Osteoblast (primary cell): ENCODE measurements at regions not wholly inside any gene's neighbourhood (a gene's known extent, or its start where the extent isn't known, plus 50 kb on each side); places are given as distances from the start of the nearest gene placed in this dataset.

ENCODE experiments used
- DNase-seq: peaks from one replicate; pipeline ENCODE4 v3.0.0; 2011; ENCODE audit warnings: low spot score, mixed read lengths; ENCODE audit not compliant: insufficient read length; ENCODE audit errors: missing footprints
- H2AFZ ChIP-seq: 2 replicates; pipeline ENCODE4 v1.6.0; 2011; ENCODE audit warnings: mild to moderate bottlenecking, low read length
- H3K27ac ChIP-seq: 2 replicates; pipeline ENCODE4 v1.5.1; 2011; ENCODE audit warnings: mild to moderate bottlenecking, low read depth, low read length, moderate library complexity
- H3K27me3 ChIP-seq: 2 replicates; pipeline ENCODE4 v1.6.0; 2012; ENCODE audit warnings: mild to moderate bottlenecking, control low read depth, inconsistent platforms, low read length, moderate library complexity; ENCODE audit not compliant: insufficient read depth
- H3K36me3 ChIP-seq: 2 replicates; pipeline ENCODE4 v1.5.1; 2011; ENCODE audit warnings: mild to moderate bottlenecking, low read length, control low read depth, moderate library complexity; ENCODE audit not compliant: insufficient read depth
- H3K4me1 ChIP-seq: 2 replicates; pipeline ENCODE4 v1.5.1; 2011; ENCODE audit warnings: mild to moderate bottlenecking, low read length, control low read depth, moderate library complexity; ENCODE audit not compliant: insufficient read depth
- H3K4me2 ChIP-seq: 2 replicates; pipeline ENCODE4 v1.6.0; 2011; ENCODE audit warnings: mild to moderate bottlenecking, low read length; ENCODE audit not compliant: insufficient read depth
- H3K4me3 ChIP-seq: fragments of 200-600 bp; sonication (generic); 3 replicates; pipeline ENCODE4 v1.5.1; 2012; ENCODE audit warnings: mild to moderate bottlenecking, low read length, inconsistent platforms; ENCODE audit not compliant: insufficient read depth
- H3K79me2 ChIP-seq: 2 replicates; pipeline ENCODE4 v1.6.0; 2012; ENCODE audit warnings: mild to moderate bottlenecking, low read length, control low read depth, inconsistent platforms; ENCODE audit not compliant: insufficient read depth
- H3K9me3 ChIP-seq: 2 replicates; pipeline ENCODE4 v1.5.1; 2011; ENCODE audit warnings: low read depth, low read length, control low read depth
- H4K20me1 ChIP-seq: 2 replicates; pipeline ENCODE4 v1.6.0; 2012; ENCODE audit warnings: mild to moderate bottlenecking, low read length, control low read depth; ENCODE audit not compliant: insufficient read depth
- CTCF ChIP-seq: IDR thresholded peaks from 2 replicates; pipeline ENCODE4 v1.5.1; 2011; ENCODE audit warnings: mild to moderate bottlenecking, low read depth, low read length, moderate library complexity; ENCODE audit errors: extremely low read depth

DNA sequence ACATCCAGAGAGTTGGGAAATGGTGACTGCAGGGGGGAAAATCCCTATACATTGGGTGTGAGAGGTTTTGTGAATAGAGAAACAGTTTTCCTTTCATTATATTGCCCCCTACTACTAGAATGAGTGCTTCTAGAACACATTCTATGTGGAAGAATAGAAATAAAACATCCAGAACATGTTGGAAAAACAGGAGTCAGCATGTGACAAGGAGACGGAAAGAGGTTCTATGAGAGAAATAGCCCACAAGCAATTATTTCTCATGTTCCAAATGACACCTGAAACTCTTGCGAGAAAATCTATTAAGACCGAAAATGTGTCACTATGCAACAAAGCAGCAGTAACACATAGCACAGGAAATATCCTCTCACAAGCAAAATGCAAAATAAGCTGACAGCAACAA is 202.7 kb upstream of the SPOPL start:
- H3K4me2 ChIP-seq, result no peak overlapping the region
- no peaks in the 10 kb centered on the region for H3K79me2 ChIP-seq
- no peak overlapping the region for H3K4me3 ChIP-seq
- no peaks in the 10 kb centered on the region for H4K20me1 ChIP-seq
- no peaks in the 10 kb centered on the region for H3K9me3 ChIP-seq
- H3K36me3 ChIP-seq, result no peaks in the 10 kb centered on the region
- no peak overlapping the region for H3K27ac ChIP-seq
- TF ChIP-seq CTCF, result no peak
- H3K4me1 ChIP-seq, result no peaks in the 10 kb centered on the region
- no peak overlapping the region for H2AFZ ChIP-seq
- H3K27me3 ChIP-seq, result no peaks in the 10 kb centered on the region
- DNase-seq, result no peak

DNA sequence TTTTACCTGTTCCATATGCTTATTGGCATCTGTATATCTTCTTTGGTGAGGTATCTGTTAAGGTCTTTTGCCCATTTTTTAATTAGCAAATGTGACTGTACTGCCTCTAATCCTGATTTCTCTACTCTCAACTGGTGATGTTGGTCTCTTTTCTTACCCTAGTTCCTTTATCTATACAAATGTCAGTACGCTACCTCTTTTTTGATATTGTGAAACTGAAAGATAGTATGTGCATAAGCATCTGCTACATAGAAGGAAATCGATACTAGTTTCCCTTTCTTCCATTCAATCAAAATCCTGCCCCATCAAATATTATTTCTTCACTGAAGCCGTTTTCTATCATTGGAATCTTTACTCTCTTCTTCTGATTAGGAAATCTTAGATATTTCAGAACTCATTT is 194.9 kb upstream of the SPOPL start:
- no peak for DNase-seq
- no peaks in the 10 kb centered on the region for H3K79me2 ChIP-seq
- no peak overlapping the region for H3K4me2 ChIP-seq
- no peak overlapping the region for H2AFZ ChIP-seq
- H3K9me3 ChIP-seq, result no peaks in the 10 kb centered on the region
- H3K4me1 ChIP-seq, result no peaks in the 10 kb centered on the region
- no peak for TF ChIP-seq CTCF
- no peak overlapping the region for H3K27ac ChIP-seq
- no peaks in the 10 kb centered on the region for H3K36me3 ChIP-seq
- H4K20me1 ChIP-seq, result no peaks in the 10 kb centered on the region
- no peaks in the 10 kb centered on the region for H3K27me3 ChIP-seq
- H3K4me3 ChIP-seq, result no peak overlapping the region

- no peak overlapping the region for H3K4me3 ChIP-seq
- H3K27ac ChIP-seq, result no peak overlapping the region
- H3K9me3 ChIP-seq, result no peaks in the 10 kb centered on the region
- H3K27me3 ChIP-seq, result no peaks in the 10 kb centered on the region
- no peak overlapping the region for H2AFZ ChIP-seq
- no peak for DNase-seq
- H3K36me3 ChIP-seq, result no peaks in the 10 kb centered on the region
- no peak overlapping the region for H3K4me2 ChIP-seq
- H3K4me1 ChIP-seq, result no peaks in the 10 kb centered on the region
- H3K79me2 ChIP-seq, result no peaks in the 10 kb centered on the region
- TF ChIP-seq CTCF, result no peak
- no peaks in the 10 kb centered on the region for H4K20me1 ChIP-seq
Measured at GRCh38 chr2:138307099-138307498, 194.5 kb upstream of the SPOPL start.

DNA sequence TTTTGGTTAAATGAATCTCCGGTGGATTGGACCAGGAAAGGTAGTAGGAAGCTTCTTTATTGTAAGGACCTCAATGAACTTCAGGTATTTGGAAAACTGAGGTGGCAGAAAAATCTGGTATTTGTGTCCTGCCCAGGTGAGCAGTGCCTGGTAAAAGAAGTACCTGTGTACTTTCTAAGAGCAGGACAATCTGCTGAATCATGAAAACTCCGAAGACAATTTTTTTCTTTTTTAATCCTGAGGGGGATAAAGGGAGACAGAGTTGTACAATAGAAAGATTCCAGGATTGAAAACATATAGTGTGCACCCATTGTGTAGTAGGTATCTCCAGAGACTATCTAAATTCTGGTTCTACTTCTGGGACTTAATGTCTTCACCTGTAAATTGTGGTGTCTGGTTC is 191.8 kb upstream of the SPOPL start:
- no peaks in the 10 kb centered on the region for H3K79me2 ChIP-seq
- no peak overlapping the region for H2AFZ ChIP-seq
- no peak for DNase-seq
- no peak overlapping the region for H3K4me2 ChIP-seq
- no peaks in the 10 kb centered on the region for H4K20me1 ChIP-seq
- no peaks in the 10 kb centered on the region for H3K27me3 ChIP-seq
- no peak overlapping the region for H3K27ac ChIP-seq
- H3K36me3 ChIP-seq, result no peaks in the 10 kb centered on the region
- TF ChIP-seq CTCF, result no peak
- H3K4me1 ChIP-seq, result no peaks in the 10 kb centered on the region
- H3K4me3 ChIP-seq, result no peak overlapping the region
- no peaks in the 10 kb centered on the region for H3K9me3 ChIP-seq
